ENCODE measurements at regions not wholly inside any gene's neighbourhood (a gene's known extent, or its start where the extent isn't known, plus 50 kb on each side); places are given as distances from the start of the nearest gene placed in this dataset.

DNA sequence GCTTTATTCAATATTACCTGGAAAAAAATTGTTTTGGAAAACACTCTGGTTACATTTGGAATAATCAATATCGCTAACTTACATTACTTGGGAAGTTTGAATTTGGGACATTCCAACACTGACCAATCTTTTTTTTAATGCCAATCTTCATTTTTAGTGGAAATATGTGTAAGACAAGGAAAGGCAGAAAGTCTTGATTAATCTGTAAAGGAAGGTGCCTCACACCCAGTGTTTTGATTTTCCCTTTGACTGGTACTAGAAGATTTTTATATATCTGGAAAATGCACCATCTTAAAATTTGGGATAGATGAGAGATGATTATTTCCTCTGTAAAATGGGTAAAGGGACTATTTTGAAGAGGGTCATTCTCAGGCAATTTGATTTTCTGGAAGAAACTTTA is 879.2 kb upstream of the ZEB2 start:
- TF ChIP-seq POLR2AphosphoS5 (IDR thresholded peaks at IDR 0.05), result no peak
- TF ChIP-seq, protein P1, sequence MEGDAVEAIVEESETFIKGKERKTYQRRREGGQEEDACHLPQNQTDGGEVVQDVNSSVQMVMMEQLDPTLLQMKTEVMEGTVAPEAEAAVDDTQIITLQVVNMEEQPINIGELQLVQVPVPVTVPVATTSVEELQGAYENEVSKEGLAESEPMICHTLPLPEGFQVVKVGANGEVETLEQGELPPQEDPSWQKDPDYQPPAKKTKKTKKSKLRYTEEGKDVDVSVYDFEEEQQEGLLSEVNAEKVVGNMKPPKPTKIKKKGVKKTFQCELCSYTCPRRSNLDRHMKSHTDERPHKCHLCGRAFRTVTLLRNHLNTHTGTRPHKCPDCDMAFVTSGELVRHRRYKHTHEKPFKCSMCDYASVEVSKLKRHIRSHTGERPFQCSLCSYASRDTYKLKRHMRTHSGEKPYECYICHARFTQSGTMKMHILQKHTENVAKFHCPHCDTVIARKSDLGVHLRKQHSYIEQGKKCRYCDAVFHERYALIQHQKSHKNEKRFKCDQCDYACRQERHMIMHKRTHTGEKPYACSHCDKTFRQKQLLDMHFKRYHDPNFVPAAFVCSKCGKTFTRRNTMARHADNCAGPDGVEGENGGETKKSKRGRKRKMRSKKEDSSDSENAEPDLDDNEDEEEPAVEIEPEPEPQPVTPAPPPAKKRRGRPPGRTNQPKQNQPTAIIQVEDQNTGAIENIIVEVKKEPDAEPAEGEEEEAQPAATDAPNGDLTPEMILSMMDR (IDR thresholded peaks at IDR 0.05), result no peak

All from sigmoid colon (tissue), 4 donors.